H9 (cell line): ENCODE measurements at regions not wholly inside any gene's neighbourhood (a gene's known extent, or its start where the extent isn't known, plus 50 kb on each side); places are given as distances from the start of the nearest gene placed in this dataset.

Experiments used
- DNase-seq: peaks from one replicate; pipeline ENCODE4 v3.0.0-alpha.2; 2017
- H2AFZ ChIP-seq: one replicate; pipeline ENCODE4 v1.6.1; 2013; ENCODE audit warnings: mild to moderate bottlenecking, low read length, control low read depth, moderate library complexity
- H2AK5ac ChIP-seq: 2 replicates; pipeline ENCODE4 v1.6.1; 2013; ENCODE audit warnings: low read length, control low read depth, mixed read lengths; ENCODE audit not compliant: insufficient read length
- H2BK120ac ChIP-seq: one replicate; pipeline ENCODE4 v1.6.1; 2013; ENCODE audit warnings: low read depth, mild to moderate bottlenecking, low read length, control low read depth, inconsistent platforms; ENCODE audit not compliant: poor library complexity, severe bottlenecking
- H2BK12ac ChIP-seq: 2 replicates; pipeline ENCODE4 v1.6.1; 2013; ENCODE audit warnings: low read length, control low read depth, mixed read lengths, low read depth; ENCODE audit not compliant: insufficient read length
- H2BK15ac ChIP-seq: 2 replicates; pipeline ENCODE4 v1.6.1; 2013; ENCODE audit warnings: low read depth, low read length, control low read depth
- H2BK20ac ChIP-seq: one replicate; pipeline ENCODE4 v1.6.1; 2013; ENCODE audit warnings: low read depth, mild to moderate bottlenecking, low read length, control low read depth, inconsistent platforms; ENCODE audit not compliant: poor library complexity, severe bottlenecking
- H2BK5ac ChIP-seq: 2 replicates; pipeline ENCODE4 v1.6.1; 2013; ENCODE audit warnings: low read length, control low read depth, mixed read lengths; ENCODE audit not compliant: insufficient read length
- H3K14ac ChIP-seq: 2 replicates; pipeline ENCODE4 v1.6.1; 2013; ENCODE audit warnings: low read length, control low read depth; ENCODE audit not compliant: insufficient read depth
- H3K18ac ChIP-seq: 2 replicates; pipeline ENCODE4 v1.6.1; 2013; ENCODE audit warnings: low read depth, mild to moderate bottlenecking, mixed read lengths, low read length, control low read depth; ENCODE audit not compliant: insufficient read length
- H3K23ac ChIP-seq: 2 replicates; pipeline ENCODE4 v1.6.1; 2013; ENCODE audit warnings: low read length, control low read depth, mixed read lengths, low read depth; ENCODE audit not compliant: insufficient read length
- H3K23me2 ChIP-seq: 2 replicates; pipeline ENCODE4 v1.6.1; 2013; ENCODE audit warnings: low read depth, mild to moderate bottlenecking, mixed read lengths, low read length, control low read depth; ENCODE audit not compliant: insufficient read length, poor library complexity, severe bottlenecking
- H3K27ac ChIP-seq: 2 replicates; pipeline ENCODE4 v1.5.1; 2013; ENCODE audit warnings: low read length, control low read depth, mixed read lengths, low read depth; ENCODE audit not compliant: insufficient read length
- H3K27me3 ChIP-seq: 2 replicates; pipeline ENCODE4 v1.6.1; 2013; ENCODE audit warnings: low read length, control low read depth, inconsistent platforms; ENCODE audit not compliant: insufficient read depth
- H3K4ac ChIP-seq: 2 replicates; pipeline ENCODE4 v1.6.1; 2013; ENCODE audit warnings: low read depth, mild to moderate bottlenecking, control low read depth, inconsistent platforms, low read length, moderate library complexity
- H3K4me1 ChIP-seq: 2 replicates; pipeline ENCODE4 v1.6.1; 2013; ENCODE audit warnings: low read length, control low read depth, inconsistent platforms; ENCODE audit not compliant: insufficient read depth
- H3K4me2 ChIP-seq: 2 replicates; pipeline ENCODE4 v1.6.1; 2013; ENCODE audit warnings: low read length, control low read depth, mixed read lengths; ENCODE audit not compliant: insufficient read length, insufficient read depth
- H3K56ac ChIP-seq: 2 replicates; pipeline ENCODE4 v1.6.1; 2013; ENCODE audit warnings: low read depth, mild to moderate bottlenecking, mixed read lengths, low read length, control low read depth; ENCODE audit not compliant: insufficient read length
- H3K79me1 ChIP-seq: 2 replicates; pipeline ENCODE4 v1.6.1; 2013; ENCODE audit warnings: low read depth, mild to moderate bottlenecking, moderate library complexity, low read length, control low read depth, inconsistent platforms; ENCODE audit not compliant: insufficient read depth, poor library complexity, severe bottlenecking
- H3K79me2 ChIP-seq: 2 replicates; pipeline ENCODE4 v1.6.1; 2013; ENCODE audit warnings: low read length, control low read depth, inconsistent platforms; ENCODE audit not compliant: insufficient read depth
- H3K9ac ChIP-seq: 2 replicates; pipeline ENCODE4 v1.6.1; 2013; ENCODE audit warnings: low read length, control low read depth, mixed read lengths; ENCODE audit not compliant: insufficient read length; ENCODE audit errors: extremely low read depth
- H3K9me3 ChIP-seq: one replicate; pipeline ENCODE4 v1.6.1; 2013; ENCODE audit warnings: low read depth, low read length, inconsistent platforms; ENCODE audit not compliant: control insufficient read depth
- H3T11ph ChIP-seq: one replicate; pipeline ENCODE4 v1.6.1; 2013; ENCODE audit warnings: mild to moderate bottlenecking, low read length, control low read depth, inconsistent platforms
- H4K20me1 ChIP-seq: one replicate; pipeline ENCODE4 v1.6.1; 2013; ENCODE audit not compliant: control insufficient read depth, insufficient read length, insufficient read depth
- H4K5ac ChIP-seq: 2 replicates; pipeline ENCODE4 v1.6.1; 2013; ENCODE audit warnings: low read depth, mild to moderate bottlenecking, mixed read lengths, low read length, control low read depth; ENCODE audit not compliant: insufficient read length
- H4K8ac ChIP-seq: replicated peaks from 2 replicates; pipeline ENCODE4 v1.6.1; 2013; ENCODE audit warnings: low read length, control low read depth, mixed read lengths, low read depth; ENCODE audit not compliant: insufficient read length
- H4K91ac ChIP-seq: 2 replicates; pipeline ENCODE4 v1.6.1; 2013; ENCODE audit warnings: low read depth, mild to moderate bottlenecking, moderate library complexity, mixed read lengths, low read length, control low read depth; ENCODE audit not compliant: insufficient read length
- H3K27ac Mint-ChIP-seq, 3 experiments: 2 replicates in 2 of 3; 3 replicates in 1 of 3; pipeline ENCODE4 v1.8.0; 2020 to 2021; ENCODE audit warnings: mixed read lengths in 3 of 3, mild to moderate bottlenecking in 1 of 3, moderate library complexity in 1 of 3
- H3K27me3 Mint-ChIP-seq: 2 replicates; pipeline ENCODE4 v1.8.0; 2021; ENCODE audit warnings: low read depth, mild to moderate bottlenecking, moderate library complexity, mixed read lengths
- H3K36me3 Mint-ChIP-seq, 3 experiments: 2 replicates in 2 of 3; 3 replicates in 1 of 3; pipeline ENCODE4 v1.8.0; 2020 to 2021; ENCODE audit warnings: low read depth in 3 of 3, mixed read lengths in 3 of 3; ENCODE audit not compliant: insufficient read depth in 1 of 3
- H3K4me1 Mint-ChIP-seq, 2 experiments: 2 replicates each; pipeline ENCODE4 v1.8.0; 2020; ENCODE audit warnings: mixed read lengths in 2 of 2
- H3K4me3 Mint-ChIP-seq, 2 experiments: 2 replicates in 1 of 2; 3 replicates in 1 of 2; pipeline ENCODE4 v1.8.0; 2020 to 2021; ENCODE audit warnings: mild to moderate bottlenecking in 2 of 2, mixed read lengths in 2 of 2, moderate library complexity in 1 of 2
- H3K9me3 Mint-ChIP-seq, 2 experiments: 2 replicates in 1 of 2; 3 replicates in 1 of 2; pipeline ENCODE4 v1.8.0; 2020; ENCODE audit warnings: mild to moderate bottlenecking in 2 of 2, mixed read lengths in 2 of 2, moderate library complexity in 1 of 2
- WGBS: extraction: QIAGEN DNeasy Blood & Tissue Kit; methylation state at CpG from one replicate; pipeline ENCODE4 v1.1.7; 2013; ENCODE audit warnings: missing lambda C conversion rate, low lambda C conversion rate, mixed read lengths; ENCODE audit not compliant: insufficient read length; ENCODE audit errors: extremely low coverage; 5-methylcytosine and 5-hydroxymethylcytosine counted together
- TF ChIP-seq, protein P1 (sequence below): fragments of 200-600 bp; sonication (generic); conservative IDR thresholded peaks from 3 replicates; pipeline ENCODE4 v1.8.0; 2021; ENCODE audit warnings: antibody characterized with exemption, mild to moderate bottlenecking

DNA sequence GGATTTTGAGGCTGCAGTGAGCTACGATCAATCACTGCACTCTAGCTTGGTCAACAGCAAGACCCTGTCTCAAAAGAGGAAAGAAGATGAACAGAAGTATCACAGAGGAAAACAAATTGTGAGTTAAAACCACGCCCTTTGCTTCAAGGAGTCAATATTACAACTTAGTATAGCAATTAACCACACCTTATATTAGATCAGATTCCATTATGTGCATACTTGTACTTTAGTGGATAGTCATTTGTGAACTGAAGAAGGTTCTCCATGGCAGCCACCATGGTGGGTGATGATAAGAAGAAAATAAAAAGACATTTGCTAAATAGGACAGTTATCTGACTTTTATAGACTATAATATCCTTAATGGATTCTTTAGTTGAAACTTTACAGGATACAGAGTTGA lies 72.3 kb upstream of the EFEMP1 start:
- DNase-seq: no peak
- Histone ChIP-seq H3K4me2 (no peak overlapping the region), H2BK12ac (no peak overlapping the region), H4K5ac (no peak overlapping the region), H3K56ac (no peak overlapping the region), H3K23ac (no peak overlapping the region), H3K9me3 (no peaks in the 10 kb centered on the region), H3K18ac (no peak overlapping the region), H2BK120ac (no peak overlapping the region), H3K9ac (no peak overlapping the region), H3T11ph (no peak overlapping the region), H3K27me3 (no peaks in the 10 kb centered on the region), H2BK20ac (no peak overlapping the region), H3K4ac (no peak overlapping the region), H3K4me1 (0 out of 2 replicates have a peak, but pooled peaks cover 2% of the 10 kb centered on the region), H2BK5ac (no peak overlapping the region), H4K20me1 (no peaks in the 10 kb centered on the region), H4K91ac (no peak overlapping the region), H2AK5ac (no peak overlapping the region), H4K8ac (no peak overlapping the region), H2AFZ (no peak overlapping the region), H3K23me2 (no peaks in the 10 kb centered on the region), H3K79me2 (no peaks in the 10 kb centered on the region), H3K14ac (no peak overlapping the region), H2BK15ac (no peak overlapping the region), H3K27ac (no peak overlapping the region), H3K79me1 (no peaks in the 10 kb centered on the region)
- WGBS: no CpG with 5 or more reads among the region's 2 CpGs
- no peaks in the 10 kb centered on the region for H3K36me3 Mint-ChIP-seq
- H3K4me1 Mint-ChIP-seq: peaks cover 7 to 9% of the 10 kb centered on the region in 2 experiments
- H3K4me3 Mint-ChIP-seq: no peak overlapping the region
- H3K9me3 Mint-ChIP-seq: no peaks in the 10 kb centered on the region
- no peak overlapping the region for H3K27ac Mint-ChIP-seq
- TF ChIP-seq, protein P1, sequence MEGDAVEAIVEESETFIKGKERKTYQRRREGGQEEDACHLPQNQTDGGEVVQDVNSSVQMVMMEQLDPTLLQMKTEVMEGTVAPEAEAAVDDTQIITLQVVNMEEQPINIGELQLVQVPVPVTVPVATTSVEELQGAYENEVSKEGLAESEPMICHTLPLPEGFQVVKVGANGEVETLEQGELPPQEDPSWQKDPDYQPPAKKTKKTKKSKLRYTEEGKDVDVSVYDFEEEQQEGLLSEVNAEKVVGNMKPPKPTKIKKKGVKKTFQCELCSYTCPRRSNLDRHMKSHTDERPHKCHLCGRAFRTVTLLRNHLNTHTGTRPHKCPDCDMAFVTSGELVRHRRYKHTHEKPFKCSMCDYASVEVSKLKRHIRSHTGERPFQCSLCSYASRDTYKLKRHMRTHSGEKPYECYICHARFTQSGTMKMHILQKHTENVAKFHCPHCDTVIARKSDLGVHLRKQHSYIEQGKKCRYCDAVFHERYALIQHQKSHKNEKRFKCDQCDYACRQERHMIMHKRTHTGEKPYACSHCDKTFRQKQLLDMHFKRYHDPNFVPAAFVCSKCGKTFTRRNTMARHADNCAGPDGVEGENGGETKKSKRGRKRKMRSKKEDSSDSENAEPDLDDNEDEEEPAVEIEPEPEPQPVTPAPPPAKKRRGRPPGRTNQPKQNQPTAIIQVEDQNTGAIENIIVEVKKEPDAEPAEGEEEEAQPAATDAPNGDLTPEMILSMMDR: no peak
- peaks cover 2% of the 10 kb centered on the region; the same call in 1 of the 2 replicates for H3K27me3 Mint-ChIP-seq
